WTC11 (cell line): ENCODE measurements at regions not wholly inside any gene's neighbourhood (a gene's known extent, or its start where the extent isn't known, plus 50 kb on each side); places are given as distances from the start of the nearest gene placed in this dataset.

Experiments
- ATAC-seq: fragments of 200-7000 bp; cut with Tn5 transposase; 2 replicates; pipeline ENCODE4 v1.10.0; 2021; ENCODE audit warnings: mild to moderate bottlenecking, moderate library complexity
- CTCF ChIA-PET: fragments of 300-600 bp; sonication (Branson Sonifier 250); formaldehyde crosslinking; loops from one replicate; lab custom pipeline; 2021; ENCODE audit warnings: antibody characterized with exemption; lab: Charles Lee
- POLR2A ChIA-PET: fragments of 350-600 bp; sonication (Branson Sonifier 250); formaldehyde crosslinking; loops from one replicate; lab custom pipeline; 2021; ENCODE audit warnings: antibody characterized with exemption; lab: Charles Lee
- DNase-seq: peaks from one replicate; pipeline ENCODE4 v3.0.0; 2021; ENCODE audit warnings: low spot score
- H3K27ac Mint-ChIP-seq: 2 replicates; pipeline ENCODE4 v1.8.0; 2021; ENCODE audit warnings: mixed read lengths
- H3K27me3 Mint-ChIP-seq: 2 replicates; pipeline ENCODE4 v1.8.0; 2021; ENCODE audit warnings: low read depth, mild to moderate bottlenecking, moderate library complexity, mixed read lengths
- H3K36me3 Mint-ChIP-seq: 2 replicates; pipeline ENCODE4 v1.8.0; 2021; ENCODE audit warnings: mixed read lengths
- H3K4me1 Mint-ChIP-seq: 2 replicates; pipeline ENCODE4 v1.8.0; 2022; ENCODE audit warnings: mixed read lengths
- H3K4me3 Mint-ChIP-seq: 2 replicates; pipeline ENCODE4 v1.8.0; 2021; ENCODE audit warnings: mild to moderate bottlenecking, moderate library complexity, mixed read lengths
- H3K9me3 Mint-ChIP-seq: 2 replicates; pipeline ENCODE4 v1.8.0; 2021; ENCODE audit warnings: mixed read lengths
- ATF1 ChIP-seq: sonication (generic); formaldehyde crosslinking; IDR thresholded peaks from 2 replicates; pipeline ENCODE4 v1.8.1; 2023; ENCODE audit warnings: mild to moderate bottlenecking, moderate library complexity, missing genetic modification reagents
- CBFB ChIP-seq: sonication (generic); formaldehyde crosslinking; IDR thresholded peaks from 2 replicates; pipeline ENCODE4 v1.8.1; 2022; ENCODE audit warnings: mild to moderate bottlenecking, low read depth, missing genetic modification reagents
- CDX4 ChIP-seq: fragments of 250-450 bp; sonication (Bioruptor Pico); IDR thresholded peaks from 2 replicates; pipeline ENCODE4 v1.9.0; 2021; ENCODE audit warnings: moderate library complexity, mild to moderate bottlenecking, inconsistent platforms, borderline replicate concordance
- CREB1 ChIP-seq: sonication (generic); formaldehyde crosslinking; IDR thresholded peaks from 2 replicates; pipeline ENCODE4 v1.8.0; 2023; ENCODE audit warnings: mild to moderate bottlenecking, missing genetic modification reagents
- CREM ChIP-seq: sonication (generic); formaldehyde crosslinking; IDR thresholded peaks from 2 replicates; pipeline ENCODE4 v1.8.1; 2022; ENCODE audit warnings: mild to moderate bottlenecking, missing genetic modification reagents, moderate library complexity
- EMX1 ChIP-seq: fragments of 250-450 bp; sonication (Bioruptor Pico); IDR thresholded peaks from 2 replicates; pipeline ENCODE4 v1.8.0; 2021; ENCODE audit warnings: mild to moderate bottlenecking
- FOXJ3 ChIP-seq: sonication (generic); formaldehyde crosslinking; IDR thresholded peaks from 2 replicates; pipeline ENCODE4 v1.9.0; 2021; ENCODE audit warnings: missing genetic modification reagents, mild to moderate bottlenecking, borderline replicate concordance
- GABPB1 ChIP-seq: sonication (generic); formaldehyde crosslinking; IDR thresholded peaks from 2 replicates; pipeline ENCODE4 v1.8.1; 2023; ENCODE audit warnings: mild to moderate bottlenecking, missing genetic modification reagents
- GTF2I ChIP-seq: fragments of 250-450 bp; sonication (Bioruptor Pico); conservative IDR thresholded peaks from 2 replicates; pipeline ENCODE4 v1.4.0; 2021; ENCODE audit warnings: mild to moderate bottlenecking
- HMGA2 ChIP-seq: fragments of 250-450 bp; sonication (Bioruptor Pico); IDR thresholded peaks from 2 replicates; pipeline ENCODE4 v1.4.0; 2021; ENCODE audit warnings: mild to moderate bottlenecking, moderate library complexity
- JUN ChIP-seq: sonication (generic); formaldehyde crosslinking; IDR thresholded peaks from 2 replicates; pipeline ENCODE4 v1.8.0; 2023; ENCODE audit warnings: mild to moderate bottlenecking, missing genetic modification reagents
- MYBL2 ChIP-seq: sonication (generic); formaldehyde crosslinking; IDR thresholded peaks from 2 replicates; pipeline ENCODE4 v1.8.1; 2023; ENCODE audit warnings: mild to moderate bottlenecking, moderate library complexity, missing genetic modification reagents
- NFE2L1 ChIP-seq: sonication (generic); formaldehyde crosslinking; IDR thresholded peaks from 2 replicates; pipeline ENCODE4 v1.8.1; 2023; ENCODE audit warnings: missing genetic modification reagents
- NR1H2 ChIP-seq: sonication (generic); formaldehyde crosslinking; IDR thresholded peaks from 2 replicates; pipeline ENCODE4 v1.9.0; 2021; ENCODE audit warnings: mild to moderate bottlenecking, moderate library complexity, missing genetic modification reagents
- PRRX2 ChIP-seq: fragments of 250-450 bp; sonication (Bioruptor Pico); IDR thresholded peaks from 2 replicates; pipeline ENCODE4 v1.8.0; 2021; ENCODE audit warnings: mild to moderate bottlenecking
- RORB ChIP-seq: fragments of 250-450 bp; sonication (Bioruptor Pico); IDR thresholded peaks from 2 replicates; pipeline ENCODE4 v1.9.0; 2021; ENCODE audit warnings: mild to moderate bottlenecking
- SP1 ChIP-seq: sonication (generic); formaldehyde crosslinking; conservative IDR thresholded peaks from 2 replicates; pipeline ENCODE4 v1.8.1; 2022; ENCODE audit warnings: missing genetic modification reagents
- TP53 ChIP-seq: sonication (generic); formaldehyde crosslinking; IDR thresholded peaks from 2 replicates; pipeline ENCODE4 v1.8.1; 2023; ENCODE audit warnings: mild to moderate bottlenecking, missing genetic modification reagents
- USF1 ChIP-seq: sonication (generic); formaldehyde crosslinking; IDR thresholded peaks from 2 replicates; pipeline ENCODE4 v1.8.0; 2022; ENCODE audit warnings: mild to moderate bottlenecking, missing genetic modification reagents
- USF2 ChIP-seq: sonication (generic); formaldehyde crosslinking; IDR thresholded peaks from 2 replicates; pipeline ENCODE4 v1.8.1; 2023; ENCODE audit warnings: mild to moderate bottlenecking, missing genetic modification reagents, moderate library complexity
- ZBTB43 ChIP-seq: sonication (generic); formaldehyde crosslinking; IDR thresholded peaks from 2 replicates; pipeline ENCODE4 v1.8.1; 2023; ENCODE audit warnings: mild to moderate bottlenecking, missing genetic modification reagents
- ZMAT4 ChIP-seq: fragments of 250-450 bp; sonication (Bioruptor Pico); IDR thresholded peaks from 2 replicates; pipeline ENCODE4 v1.9.0; 2021; ENCODE audit warnings: mild to moderate bottlenecking
- ZNF121 ChIP-seq: sonication (generic); formaldehyde crosslinking; IDR thresholded peaks from 2 replicates; pipeline ENCODE4 v1.8.0; 2023; ENCODE audit warnings: missing genetic modification reagents
- ZNF138 ChIP-seq: sonication (generic); formaldehyde crosslinking; conservative IDR thresholded peaks from 2 replicates; pipeline ENCODE4 v1.8.1; 2022; ENCODE audit warnings: mild to moderate bottlenecking, moderate library complexity, missing genetic modification reagents
- ZNF219 ChIP-seq: sonication (generic); formaldehyde crosslinking; IDR thresholded peaks from 2 replicates; pipeline ENCODE4 v1.8.0; 2023; ENCODE audit warnings: missing genetic modification reagents, mild to moderate bottlenecking, borderline replicate concordance
- ZNF232 ChIP-seq: sonication (generic); formaldehyde crosslinking; IDR thresholded peaks from 2 replicates; pipeline ENCODE4 v1.8.0; 2022; ENCODE audit warnings: mild to moderate bottlenecking, missing genetic modification reagents
- ZNF317 ChIP-seq: sonication (generic); formaldehyde crosslinking; IDR thresholded peaks from 2 replicates; pipeline ENCODE4 v1.8.1; 2023; ENCODE audit warnings: low read depth, mild to moderate bottlenecking, moderate library complexity, missing genetic modification reagents, borderline replicate concordance
- ZNF425 ChIP-seq: fragments of 250-450 bp; sonication (Bioruptor Pico); conservative IDR thresholded peaks from 2 replicates; pipeline ENCODE4 v1.9.0; 2021; ENCODE audit warnings: mild to moderate bottlenecking

GRCh38 chr10:128491686-128492085 lies 365.5 kb upstream of the MKI67 start (continued):
- TF ChIP-seq USF2 (CRISPR knock-in tag) (no peak), ZNF219 (CRISPR knock-in tag) (no peak), ZMAT4 (no peak)
- TF ChIP-seq, all 79 proteins: peak for 0

GRCh38 chr10:128493811-128494210 lies 367.6 kb upstream of the MKI67 start:
- peaks cover 13% of the 10 kb centered on the region for H3K4me1 Mint-ChIP-seq
- no peaks in the 10 kb centered on the region; the same call in 1 of the 2 replicates for H3K27me3 Mint-ChIP-seq
- no peak for DNase-seq
- ChIA-PET POLR2A (no interaction called here), CTCF (interaction anchor here (1.2 to 1.4 kb wide), 2 partner anchors 35 to 246 kb away, joined by 5 to 8 read pairs; no protein-coding TSS in a partner anchor)
- no peaks in the 10 kb centered on the region for H3K36me3 Mint-ChIP-seq
- H3K4me3 Mint-ChIP-seq = no peak overlapping the region
- H3K27ac Mint-ChIP-seq = no peak overlapping the region
- TF ChIP-seq ZNF138 (CRISPR knock-in tag) (no peak), GABPB1 (no peak), NFE2L1 (CRISPR knock-in tag) (no peak), ZNF232 (CRISPR knock-in tag) (no peak), CREM (CRISPR knock-in tag) (no peak), TP53 (CRISPR knock-in tag) (no peak), USF1 (CRISPR knock-in tag) (no peak), EMX1 (no peak), ZNF121 (CRISPR knock-in tag) (no peak), GTF2I (no peak)
- no peak for ATAC-seq
- peaks cover 8% of the 10 kb centered on the region for H3K9me3 Mint-ChIP-seq

GRCh38 chr10:128494665-128495064 lies 368.4 kb upstream of the MKI67 start:
- Mint-ChIP-seq H3K4me1 (peaks cover 17% of the 10 kb centered on the region), H3K36me3 (no peaks in the 10 kb centered on the region), H3K9me3 (peaks cover 8% of the 10 kb centered on the region), H3K27ac (no peak overlapping the region), H3K27me3 (no peaks in the 10 kb centered on the region; the same call in 1 of the 2 replicates), H3K4me3 (no peak overlapping the region)
- ATAC-seq (no peak), DNase-seq (no peak)
- TF ChIP-seq ZNF425 (CRISPR knock-in tag) = no peak
- no peak for TF ChIP-seq ZNF317 (CRISPR knock-in tag)
- no peak for TF ChIP-seq HMGA2
- no peak for TF ChIP-seq SP1
- CTCF ChIA-PET = interaction anchor here (0.5 to 1.6 kb wide), 13 partner anchors 10 to 1383 kb away, joined by 3 to 8 read pairs (median 4); no protein-coding TSS in a partner anchor
- POLR2A ChIA-PET = no interaction called here

- no peak overlapping the region for H3K27ac Mint-ChIP-seq
- DNase-seq (no peak), ATAC-seq (no peak; the same call in 1 of the 2 replicates)
- no peaks in the 10 kb centered on the region; the same call in 1 of the 2 replicates for H3K27me3 Mint-ChIP-seq
- POLR2A ChIA-PET = no interaction called here
- CTCF ChIA-PET = interaction anchor here (1.1 to 2.0 kb wide), 3 partner anchors 25 to 230 kb away, joined by 4 to 8 read pairs (median 6); no protein-coding TSS in a partner anchor
- H3K36me3 Mint-ChIP-seq = no peaks in the 10 kb centered on the region
- peaks cover 6% of the 10 kb centered on the region for H3K9me3 Mint-ChIP-seq
- no peak overlapping the region for H3K4me3 Mint-ChIP-seq
- H3K4me1 Mint-ChIP-seq = peaks cover 21% of the 10 kb centered on the region
- TF ChIP-seq MYBL2 (CRISPR knock-in tag) = no peak
- no peak for TF ChIP-seq NR1H2 (CRISPR knock-in tag)
- no peak for TF ChIP-seq CREB1 (CRISPR knock-in tag)
- no peak for TF ChIP-seq CDX4 (CRISPR knock-in tag)
- no peak for TF ChIP-seq ATF1
- TF ChIP-seq PRRX2 (CRISPR knock-in tag) = no peak
- TF ChIP-seq ZBTB43 (CRISPR knock-in tag) = no peak
- TF ChIP-seq RORB (CRISPR knock-in tag) = no peak
- TF ChIP-seq JUN (CRISPR knock-in tag) = no peak
- no peak for TF ChIP-seq CBFB
- TF ChIP-seq FOXJ3 (CRISPR knock-in tag) = no peak
These were observed 371.6 kb upstream of the MKI67 start for GRCh38 chr10:128497660-128498377.
